K562 (cell line): ENCODE measurements at regions not wholly inside any gene's neighbourhood (a gene's known extent, or its start where the extent isn't known, plus 50 kb on each side); places are given as distances from the start of the nearest gene placed in this dataset.
A peak's percentile ranks its signal among the peaks of the same experiment; 100 is the strongest.

ENCODE experiments used
- ATAC-seq: fragments of 200-7000 bp; cut with Tn5 transposase; 3 replicates; pipeline ENCODE4 v1.9.1; 2020; ENCODE audit warnings: moderate library complexity
- BruUV-seq: library from RNA; stranded (reverse); fragments of 400-500 nt; replicated peaks from 2 replicates; lab custom pipeline; 2021; lab: Mats Ljungman, UMichigan
- CTCF ChIA-PET: fragments of 300-600 bp; formaldehyde crosslinking; extraction: SDS; loops from one replicate; lab custom pipeline; 2021; ENCODE audit warnings: low intra/inter-chr PET ratio; lab: Yijun Ruan, JAX
- POLR2A ChIA-PET: fragments of 300-600, 350-650 bp; sonication (Branson Sonifier 250); formaldehyde crosslinking; extraction: SDS; loops from one replicate; lab custom pipeline; 2021; ENCODE audit warnings: antibody characterized with exemption, inconsistent platforms; lab: Yijun Ruan, JAX
- DNase-seq, 4 experiments: peaks; one replicate each; pipeline versions ENCODE4 v3.0.0 to v3.0.0-alpha.2; 2011 to 2018; ENCODE audit warnings: low spot score in 3 of 4, mixed read lengths in 3 of 4; ENCODE audit errors: extremely low read depth in 1 of 4
- FAIRE-seq: peaks from 2 replicates; lab custom pipeline; 2011; peaks lifted over from hg19 to GRCh38; lab: Jason Lieb, UNC
- H2AFZ ChIP-seq: 2 replicates; pipeline ENCODE4 v1.6.0; 2011; ENCODE audit warnings: low read depth, low read length, control low read depth, inconsistent platforms
- H3K27ac ChIP-seq: fragments of 200-600 bp; 3 replicates; pipeline ENCODE4 v1.8.0; 2011; ENCODE audit warnings: low read depth, mild to moderate bottlenecking, control low read depth, inconsistent platforms, low read length, moderate library complexity, mixed read lengths; ENCODE audit errors: extremely low read depth
- H3K27me3 ChIP-seq, 2 experiments: fragments of 300-600 bp in 1 of 2; 2 replicates in 1 of 2; 3 replicates in 1 of 2; pipeline versions ENCODE4 v1.6.0 to v1.8.0; 2011; ENCODE audit warnings: inconsistent platforms in 2 of 2, low read length in 2 of 2, mild to moderate bottlenecking in 1 of 2, mixed read lengths in 1 of 2, moderate library complexity in 1 of 2; ENCODE audit not compliant: control insufficient read depth in 2 of 2, insufficient read depth in 2 of 2
- H3K36me3 ChIP-seq: fragments of 300-600 bp; 3 replicates; pipeline ENCODE4 v1.8.0; 2011; ENCODE audit warnings: mild to moderate bottlenecking, low read length, inconsistent platforms; ENCODE audit not compliant: control insufficient read depth, insufficient read depth
- H3K4me1 ChIP-seq, 2 experiments: fragments of 200-600 bp in 1 of 2; replicated peaks in 1 of 2; 2 replicates in 1 of 2; 3 replicates in 1 of 2; pipeline versions ENCODE4 v1.5.1 to v1.8.0; 2011; ENCODE audit warnings: inconsistent platforms in 2 of 2, low read length in 2 of 2, mild to moderate bottlenecking in 1 of 2, mixed read lengths in 1 of 2, moderate library complexity in 1 of 2; ENCODE audit not compliant: control insufficient read depth in 2 of 2, insufficient read depth in 2 of 2
- H3K4me2 ChIP-seq: 2 replicates; pipeline ENCODE4 v1.6.1; 2011; ENCODE audit warnings: low read length, control low read depth, inconsistent platforms, mixed read lengths; ENCODE audit not compliant: insufficient read depth
- H3K4me3 ChIP-seq: fragments of 200-600 bp; sonication (generic), shearing (Covaris generic); 2 replicates; pipeline ENCODE4 v1.5.1; 2016; ENCODE audit warnings: control low read depth, inconsistent platforms
- H3K79me2 ChIP-seq: fragments of 200-600 bp; 3 replicates; pipeline ENCODE4 v1.8.0; 2011; ENCODE audit warnings: low read length, inconsistent platforms; ENCODE audit not compliant: control insufficient read depth, insufficient read depth
- H3K9ac ChIP-seq, 2 experiments: 2 replicates each; pipeline versions ENCODE4 v1.6.0 to v1.6.1; 2011; ENCODE audit warnings: low read depth in 2 of 2, low read length in 2 of 2, control low read depth in 1 of 2, inconsistent platforms in 1 of 2, mild to moderate bottlenecking in 1 of 2, mixed read lengths in 1 of 2; ENCODE audit not compliant: insufficient read depth in 1 of 2
- H3K9me1 ChIP-seq: one replicate; pipeline ENCODE4 v1.6.0; 2011; ENCODE audit warnings: inconsistent platforms, mild to moderate bottlenecking, low read length, moderate library complexity; ENCODE audit not compliant: control insufficient read depth, insufficient read depth
- H3K9me3 ChIP-seq: replicated peaks from 2 replicates; pipeline ENCODE4 v1.5.1; 2011; ENCODE audit warnings: low read depth, low read length, inconsistent platforms; ENCODE audit not compliant: control insufficient read depth, insufficient read depth
- H4K20me1 ChIP-seq: replicated peaks from 2 replicates; pipeline ENCODE4 v1.6.1; 2011; ENCODE audit warnings: low read length, inconsistent platforms, mixed read lengths; ENCODE audit not compliant: control insufficient read depth, insufficient read depth
- C11orf30 ChIP-seq: fragments of 450-650 bp; IDR thresholded peaks from 2 replicates; pipeline ENCODE4 v1.6.1; 2016; ENCODE audit warnings: low read depth, mild to moderate bottlenecking
- EGR1 ChIP-seq: fragments of 450-650 bp; conservative IDR thresholded peaks from 2 replicates; pipeline ENCODE4 v1.6.1; 2017; ENCODE audit warnings: mild to moderate bottlenecking
- GATAD2B ChIP-seq: fragments of 450-650 bp; IDR thresholded peaks from 2 replicates; pipeline ENCODE4 v1.6.1; 2017; ENCODE audit warnings: mild to moderate bottlenecking, borderline replicate concordance
- KLF16 ChIP-seq: IDR thresholded peaks from 2 replicates; pipeline ENCODE4 v1.6.1; 2016; ENCODE audit warnings: antibody characterized with exemption
- MAFG ChIP-seq: fragments of 450-650 bp; conservative IDR thresholded peaks from 2 replicates; pipeline ENCODE4 v1.6.1; 2016; ENCODE audit warnings: missing genetic modification characterization, missing compliant biosample characterization
- SPI1 ChIP-seq: IDR thresholded peaks from 2 replicates; pipeline ENCODE4 v1.6.1; 2011; ENCODE audit warnings: low read depth, low read length, control low read depth, borderline replicate concordance
- ZBTB7A ChIP-seq: IDR thresholded peaks from 2 replicates; pipeline ENCODE4 v1.6.1; 2011; ENCODE audit warnings: low read depth, mild to moderate bottlenecking, low read length, moderate library complexity, borderline replicate concordance; ENCODE audit not compliant: control insufficient read depth
- ZNF316 ChIP-seq: fragments of 450-650 bp; IDR thresholded peaks from 2 replicates; pipeline ENCODE4 v1.6.1; 2016
- WGBS: fragments of 100-300 bp; shearing (Covaris generic); methylation state at CpG from one replicate; pipeline ENCODE4 v1.1.6; 2016; ENCODE audit warnings: low coverage, mixed read lengths; ENCODE audit not compliant: insufficient coverage; ENCODE audit errors: missing lambda C conversion rate; 5-methylcytosine and 5-hydroxymethylcytosine counted together
- in situ Hi-C: fragments of 300-500 bp; cut with MboI; formaldehyde crosslinking; loops from 4 replicates; pipeline ENCODE4 v1.15.0; 2018; ENCODE audit warnings: inconsistent platforms, mixed read lengths
- intact Hi-C: fragments of 100-400 bp; cut with micrococcal nuclease; formaldehyde crosslinking; loops from 2 replicates; pipeline ENCODE4 v1.14.2; 2022
- TF ChIP-seq, protein P1 (sequence below): sonication (generic); formaldehyde crosslinking; IDR thresholded peaks from 2 replicates; pipeline ENCODE4 v1.8.0; 2023; ENCODE audit warnings: mild to moderate bottlenecking, missing genetic modification reagents

GRCh38 chr3:153089620-153090019, 72.4 kb upstream of the RAP2B start:
- Histone ChIP-seq H3K9me1 (no peaks in the 10 kb centered on the region), H3K9me3 (no peaks in the 10 kb centered on the region), H3K4me2 (no peak overlapping the region), H3K4me1 (0 out of 5 replicates have a peak, but pooled peaks cover 0 to 5% of the 10 kb centered on the region in 2 experiments), H3K27ac (no peak overlapping the region), H3K79me2 (no peaks in the 10 kb centered on the region), H3K36me3 (no peaks in the 10 kb centered on the region), H4K20me1 (no peaks in the 10 kb centered on the region)
- POLR2A ChIA-PET, result interaction anchor here (0.6 to 0.7 kb wide), 2 partner anchors 23 to 536 kb away, joined by 3 read pairs; no protein-coding TSS in a partner anchor
- no peak for DNase-seq
- no peak for ATAC-seq
- TF ChIP-seq, protein P1, sequence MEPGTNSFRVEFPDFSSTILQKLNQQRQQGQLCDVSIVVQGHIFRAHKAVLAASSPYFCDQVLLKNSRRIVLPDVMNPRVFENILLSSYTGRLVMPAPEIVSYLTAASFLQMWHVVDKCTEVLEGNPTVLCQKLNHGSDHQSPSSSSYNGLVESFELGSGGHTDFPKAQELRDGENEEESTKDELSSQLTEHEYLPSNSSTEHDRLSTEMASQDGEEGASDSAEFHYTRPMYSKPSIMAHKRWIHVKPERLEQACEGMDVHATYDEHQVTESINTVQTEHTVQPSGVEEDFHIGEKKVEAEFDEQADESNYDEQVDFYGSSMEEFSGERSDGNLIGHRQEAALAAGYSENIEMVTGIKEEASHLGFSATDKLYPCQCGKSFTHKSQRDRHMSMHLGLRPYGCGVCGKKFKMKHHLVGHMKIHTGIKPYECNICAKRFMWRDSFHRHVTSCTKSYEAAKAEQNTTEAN (CRISPR knock-in tag), result no peak
- TF ChIP-seq EGR1, result no peak
- peak; percentile 24; the same call in 1 of the 2 replicates for TF ChIP-seq MAFG (tag)
- no peak for TF ChIP-seq ZBTB7A
- TF ChIP-seq KLF16, result no peak
- peak; percentile 55 for TF ChIP-seq C11orf30
- TF ChIP-seq SPI1, result no peak
- peak; percentile 64 for TF ChIP-seq ZNF316
- no peak for TF ChIP-seq GATAD2B
- TF ChIP-seq, all 486 proteins: peak for 3
- no peak for FAIRE-seq
- Histone ChIP-seq H3K9ac (no peak overlapping the region), H3K27me3 (no peaks in the 10 kb centered on the region), H2AFZ (no peak overlapping the region), H3K4me3 (no peak overlapping the region)
- WGBS, result 53% methylated on average over 2 of the region's 2 CpGs
- no TSS peak for BruUV-seq
- intact Hi-C loops (loop anchor here (5.0 kb wide), 1 partner anchor 47 kb away; no protein-coding TSS in a partner anchor), in situ Hi-C loops (no loop called here)
- CTCF ChIA-PET, result no interaction called here
